NCI-H2171 treated with DMSO at 0.1 percent for 48 hours (cell line): ENCODE measurements at regions not wholly inside any gene's neighbourhood (a gene's known extent, or its start where the extent isn't known, plus 50 kb on each side); places are given as distances from the start of the nearest gene placed in this dataset.
A peak's percentile ranks its signal among the peaks of the same experiment; 100 is the strongest.
"Not testable (repeated sequence)": the region's sequence is repeated elsewhere in the genome, so short reads cannot be mapped to it uniquely, and the experiment has no call there.

Experiments
- DNase-seq: peaks from one replicate; lab custom pipeline; 2025; lab: John Stamatoyannopoulos, UW

DNA sequence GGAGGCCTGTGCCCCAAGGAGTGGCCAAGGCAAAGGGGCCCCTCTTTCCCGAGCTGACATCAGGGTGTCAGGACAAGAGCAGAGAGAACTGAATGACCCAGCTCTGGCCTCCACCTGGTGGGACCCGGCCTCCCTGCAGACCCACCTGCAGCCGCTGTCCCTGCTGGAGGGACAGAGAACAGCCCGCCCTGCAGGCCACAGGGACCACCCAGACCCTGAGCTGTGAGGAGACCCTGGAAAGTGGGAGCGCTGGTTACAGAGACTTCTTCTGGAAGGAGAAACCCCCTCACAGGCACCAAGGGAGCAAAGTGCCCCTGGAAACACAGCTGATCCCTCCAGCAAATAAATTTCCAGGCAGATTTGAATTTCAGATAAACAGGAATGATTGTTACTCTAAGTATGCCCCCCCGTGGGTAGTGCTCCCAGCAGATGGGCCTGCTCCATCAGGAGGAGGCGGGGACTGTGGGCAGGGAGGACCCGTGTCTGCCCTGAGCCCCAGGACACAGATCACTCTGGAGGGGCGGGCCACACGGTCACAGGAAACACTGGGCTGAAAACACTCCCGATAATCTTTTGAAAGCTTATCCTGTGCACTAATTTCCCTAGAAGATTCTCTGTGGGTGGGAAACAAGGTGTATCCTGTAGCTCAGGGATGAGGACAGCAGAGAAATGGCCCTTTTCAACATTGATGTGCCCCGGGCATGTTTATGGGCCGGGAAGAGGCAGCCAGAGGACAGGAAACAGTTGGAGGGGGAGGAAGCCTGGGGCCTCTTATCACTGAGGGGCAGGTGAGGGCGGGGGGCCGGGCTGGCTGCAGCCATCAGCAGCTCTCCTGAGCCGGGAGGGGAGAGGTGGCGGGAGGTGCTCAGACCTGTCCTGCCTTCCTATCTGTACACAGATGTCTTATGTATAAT lies 276.0 kb downstream of the ADGRD1 start:
- DNase-seq = peak; percentile 40

GRCh38 chr12:131230340-131231031 lies 276.8 kb downstream of the ADGRD1 start:
- DNase-seq = no peak

DNA sequence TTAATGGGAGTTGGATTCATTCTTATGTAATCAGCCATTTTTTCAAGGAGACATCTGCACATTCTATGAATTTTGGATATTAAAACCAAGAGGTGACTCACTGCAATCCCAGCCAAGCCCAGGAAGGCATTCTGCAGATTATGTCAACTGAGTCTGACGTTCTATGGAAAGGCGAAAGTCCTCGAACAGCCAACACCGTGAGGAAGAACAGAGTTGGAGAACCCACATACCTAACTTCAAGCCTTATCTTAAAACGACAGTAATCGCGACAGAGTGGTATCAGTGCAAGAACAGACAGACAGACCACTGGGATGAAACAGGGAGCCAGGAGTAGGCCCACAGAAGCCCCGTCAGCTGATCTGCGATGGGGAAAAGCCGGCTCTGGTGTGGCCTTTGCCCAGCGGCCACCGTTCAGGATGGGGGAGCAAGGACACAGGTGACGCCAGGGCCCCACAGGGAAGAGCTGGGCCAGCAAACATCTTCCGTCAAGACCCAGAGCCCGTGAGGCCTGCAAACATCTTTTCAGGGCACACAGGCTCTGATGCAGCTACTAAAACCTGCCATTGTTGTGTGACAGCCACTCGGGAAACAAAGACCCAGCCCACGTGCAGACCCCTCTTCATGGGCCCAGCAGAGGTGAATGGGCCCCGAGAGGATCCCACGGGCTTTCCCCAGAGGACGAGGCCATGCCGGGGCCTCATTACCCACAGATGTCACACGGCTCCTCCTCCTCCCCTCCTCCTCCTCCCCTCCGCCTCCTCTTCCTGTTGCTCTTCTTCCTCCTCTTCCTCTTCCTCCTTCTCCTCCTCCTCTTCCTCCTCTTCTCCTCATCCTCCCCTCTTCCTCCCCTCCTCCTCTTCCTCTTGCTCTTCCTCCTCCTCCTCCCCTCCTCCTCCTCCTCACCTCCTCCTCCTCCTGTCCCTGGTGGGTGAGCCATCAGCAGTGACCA lies 277.6 kb downstream of the ADGRD1 start:
- no peak for DNase-seq

- no peak for DNase-seq
Observed at GRCh38 chr12:131232036-131232435, 278.3 kb downstream of the ADGRD1 start.

GRCh38 chr12:131232872-131233271 lies 279.2 kb downstream of the ADGRD1 start:
- DNase-seq = not testable (repeated sequence)

DNA sequence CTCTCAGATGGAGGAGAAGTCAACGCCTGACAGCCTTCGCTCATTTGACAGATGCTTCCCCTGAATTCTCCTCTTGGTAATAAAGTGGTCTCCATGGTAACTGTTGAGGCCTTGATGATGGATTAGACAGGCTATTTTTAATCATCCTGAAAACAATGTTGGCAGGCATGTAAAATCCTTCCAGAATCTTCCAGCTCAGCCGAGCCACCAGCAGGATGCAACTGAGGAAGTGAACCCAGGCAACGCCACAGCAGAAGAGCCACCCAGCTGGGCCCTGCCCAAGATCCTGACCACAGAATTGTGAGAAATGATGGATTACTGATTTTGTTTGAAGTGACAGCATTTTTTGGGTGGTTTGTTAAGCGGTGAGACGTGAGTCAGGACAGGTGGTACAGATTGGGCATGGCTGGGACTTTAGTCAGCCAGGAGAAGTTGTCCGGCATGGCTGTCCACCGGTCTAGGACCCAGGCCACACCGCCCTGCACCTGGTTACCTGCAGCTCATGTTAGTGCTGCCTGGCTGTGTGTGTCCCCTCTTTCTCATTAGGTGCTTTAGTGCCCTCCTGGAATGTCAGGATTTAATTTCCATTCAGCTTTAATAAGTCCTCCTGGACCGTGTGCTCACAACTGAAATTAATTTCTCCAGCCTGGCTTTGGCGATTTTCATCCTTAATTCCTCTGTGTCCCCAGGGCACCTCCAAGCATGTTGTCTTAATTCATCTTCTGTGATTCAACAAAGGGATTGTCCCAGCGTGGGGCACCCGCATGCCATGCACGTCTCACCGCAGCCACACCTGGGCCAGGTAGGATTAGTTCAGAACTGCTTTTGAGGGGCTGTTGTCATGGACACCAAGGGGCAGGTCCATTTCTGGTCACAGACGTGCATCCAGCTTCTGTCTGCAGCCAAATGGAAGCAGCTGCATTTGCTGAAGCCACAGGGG lies 280.4 kb downstream of the ADGRD1 start:
- not testable (repeated sequence) for DNase-seq

DNA sequence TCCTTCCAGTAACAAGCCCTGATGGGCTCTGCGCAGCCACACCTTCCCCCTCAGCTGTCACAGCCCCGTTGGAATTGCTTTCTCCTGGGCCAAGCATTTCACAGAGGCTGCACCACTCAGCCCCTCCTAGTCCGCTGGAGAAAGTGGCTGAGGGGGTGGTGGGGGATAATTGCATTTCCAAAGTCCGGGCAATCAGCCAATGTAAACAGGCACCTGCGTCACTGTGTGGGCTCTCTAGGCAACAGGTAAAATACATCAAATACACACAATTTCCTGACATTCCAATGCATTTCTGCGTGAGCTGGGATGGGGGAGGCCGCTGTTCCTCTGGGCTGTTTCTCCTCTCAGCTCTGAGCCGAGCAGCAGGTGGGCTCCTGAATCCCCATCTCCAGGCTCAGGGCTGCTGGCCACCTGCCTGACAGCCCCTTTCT lies 281.1 kb downstream of the ADGRD1 start:
- not testable (repeated sequence) for DNase-seq

GRCh38 chr12:131235871-131236271 lies 282.2 kb downstream of the ADGRD1 start:
- no peak for DNase-seq

- no peak for DNase-seq
Observed at GRCh38 chr12:131239384-131240094, 285.8 kb downstream of the ADGRD1 start.

GRCh38 chr12:131241517-131241916 lies 287.8 kb downstream of the ADGRD1 start:
- no peak for DNase-seq

- DNase-seq = peak; percentile 95
Observed at GRCh38 chr12:131242741-131243496, 289.2 kb downstream of the ADGRD1 start.

DNA sequence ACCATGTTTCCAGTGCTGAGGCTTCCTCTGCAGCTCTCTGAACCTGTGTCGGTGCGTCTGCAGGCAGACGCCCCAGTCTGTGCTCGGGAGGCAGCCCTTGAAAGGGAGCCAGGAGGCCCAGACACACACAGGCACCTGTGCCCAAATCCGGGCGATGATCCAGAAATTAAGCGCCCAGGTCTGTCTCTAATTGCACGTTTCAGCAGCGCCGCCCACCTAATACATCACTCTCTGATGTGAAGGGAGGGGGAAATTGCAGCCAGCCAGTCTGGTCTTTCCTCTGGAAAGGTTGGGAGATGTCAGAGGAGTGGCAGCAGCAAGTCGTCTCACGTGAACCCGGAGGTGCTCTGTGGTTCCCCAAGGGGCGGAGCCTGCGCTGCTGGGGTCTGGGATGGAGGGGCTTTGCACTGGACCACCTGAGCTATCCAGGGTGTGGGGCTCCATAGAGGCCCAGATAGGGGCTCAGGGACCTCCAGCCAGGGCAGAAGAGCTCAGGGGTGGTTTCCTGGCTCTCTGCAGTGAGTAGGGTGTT lies 290.5 kb downstream of the ADGRD1 start:
- peak; percentile 82 for DNase-seq

DNA sequence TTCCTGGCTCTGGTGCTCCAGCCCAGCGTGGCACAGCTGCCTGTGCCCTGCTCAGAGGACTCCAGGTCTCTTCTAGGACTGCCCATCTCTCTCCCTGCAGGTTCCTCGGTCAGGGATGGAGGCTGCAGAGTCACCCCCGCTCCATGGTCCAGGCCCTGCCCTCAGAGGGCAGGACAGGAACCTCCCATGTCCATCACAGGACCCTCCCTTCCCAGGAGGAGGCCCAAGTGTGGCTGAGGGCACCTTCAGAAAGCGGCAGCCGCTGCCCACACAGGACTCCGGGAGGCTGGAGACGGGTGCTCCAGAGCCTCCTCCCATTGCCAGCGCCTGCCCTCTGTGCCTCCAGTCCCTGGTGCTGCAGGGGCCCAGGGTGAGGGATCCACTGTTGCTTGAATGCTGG lies 291.5 kb downstream of the ADGRD1 start:
- not testable (repeated sequence) for DNase-seq

GRCh38 chr12:131245564-131246355 lies 292.1 kb downstream of the ADGRD1 start:
- no peak for DNase-seq

GRCh38 chr12:131247026-131247725 lies 293.5 kb downstream of the ADGRD1 start:
- DNase-seq = not testable (repeated sequence)

GRCh38 chr12:131247875-131248274 lies 294.2 kb downstream of the ADGRD1 start:
- DNase-seq = not testable (repeated sequence)

- no peak for DNase-seq
Observed at GRCh38 chr12:131249246-131250027, 295.7 kb downstream of the ADGRD1 start.
